ENCODE measurements at regions not wholly inside any gene's neighbourhood (a gene's known extent, or its start where the extent isn't known, plus 50 kb on each side); places are given as distances from the start of the nearest gene placed in this dataset.

GRCh38 chr4:30821275-30821674, 101.1 kb downstream of the PCDH7 start:
- intact Hi-C loops (cut with DNase I), result no loop called here
- no peaks in the 10 kb centered on the region for H3K4me1 ChIP-seq
- H3K4me3 ChIP-seq, result no peak overlapping the region
- no peaks in the 10 kb centered on the region for H3K36me3 ChIP-seq
- ATAC-seq (no peak), DNase-seq (no peak)
- H3K9me3 ChIP-seq, result no peaks in the 10 kb centered on the region
- no peaks in the 10 kb centered on the region for H3K27me3 ChIP-seq
- TF ChIP-seq CTCF (IDR thresholded peaks at IDR 0.05), result no peak
- H3K27ac ChIP-seq, result no peak overlapping the region

- Histone ChIP-seq H3K27me3 (no peaks in the 10 kb centered on the region), H3K4me3 (no peak overlapping the region), H3K27ac (no peak overlapping the region), H3K4me1 (no peaks in the 10 kb centered on the region), H3K36me3 (no peaks in the 10 kb centered on the region), H3K9me3 (no peaks in the 10 kb centered on the region)
- ATAC-seq, result no peak
- intact Hi-C loops (cut with DNase I), result no loop called here
- no peak for TF ChIP-seq CTCF (IDR thresholded peaks at IDR 0.05)
- DNase-seq, result no peak
These were observed 101.9 kb downstream of the PCDH7 start for GRCh38 chr4:30821859-30822612.

GRCh38 chr4:30822911-30823551, 102.9 kb downstream of the PCDH7 start:
- intact Hi-C loops (cut with DNase I), result no loop called here
- Histone ChIP-seq H3K4me3 (no peak overlapping the region), H3K4me1 (no peaks in the 10 kb centered on the region), H3K36me3 (no peaks in the 10 kb centered on the region), H3K27ac (no peak overlapping the region), H3K27me3 (no peaks in the 10 kb centered on the region), H3K9me3 (no peaks in the 10 kb centered on the region)
- TF ChIP-seq CTCF (IDR thresholded peaks at IDR 0.05), result no peak
- DNase-seq (no peak), ATAC-seq (no peak)

DNA sequence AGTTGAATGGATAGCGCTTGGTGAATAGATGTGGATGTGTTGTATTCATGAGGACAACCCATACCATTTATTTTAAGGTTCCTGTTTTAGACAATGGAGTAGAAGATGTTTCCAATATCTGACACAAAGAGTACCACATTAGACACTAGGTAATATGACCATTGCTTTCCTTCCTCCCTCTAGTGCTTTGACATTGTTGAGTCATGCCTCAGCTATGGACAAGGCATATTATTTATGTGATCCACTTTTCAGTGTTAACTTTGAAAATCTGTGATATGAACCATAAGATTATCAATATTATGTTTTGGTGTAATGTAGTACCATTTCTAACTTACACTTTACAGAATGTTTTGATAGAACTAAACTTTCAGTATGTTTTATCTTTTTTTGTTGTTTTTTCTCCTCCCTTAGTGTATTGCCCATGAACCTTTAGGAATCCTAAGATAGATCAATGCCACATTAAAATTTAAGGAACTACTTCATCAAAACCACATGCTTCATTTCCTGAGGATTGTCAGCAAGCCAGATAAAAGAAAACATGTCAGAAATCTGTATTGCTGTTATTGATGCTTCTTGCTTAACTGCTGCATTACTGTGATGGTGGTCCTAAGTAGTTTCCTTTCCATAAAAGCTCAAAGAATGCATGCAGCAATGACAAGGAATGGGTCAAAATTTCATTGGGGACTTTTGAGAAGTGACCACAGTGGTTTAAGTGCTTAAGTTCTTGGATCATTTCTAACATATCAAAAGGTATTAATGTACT, 105.0 kb downstream of the PCDH7 start:
- TF ChIP-seq CTCF (IDR thresholded peaks at IDR 0.05), result no peak
- H3K27me3 ChIP-seq, result no peaks in the 10 kb centered on the region
- intact Hi-C loops (cut with DNase I), result no loop called here
- DNase-seq (no peak), ATAC-seq (no peak)
- H3K27ac ChIP-seq, result no peak overlapping the region
- H3K9me3 ChIP-seq, result no peaks in the 10 kb centered on the region
- H3K4me3 ChIP-seq, result no peak overlapping the region
- H3K36me3 ChIP-seq, result no peaks in the 10 kb centered on the region
- H3K4me1 ChIP-seq, result no peaks in the 10 kb centered on the region

- Histone ChIP-seq H3K36me3 (no peaks in the 10 kb centered on the region), H3K4me3 (no peak overlapping the region), H3K27me3 (no peaks in the 10 kb centered on the region), H3K9me3 (no peaks in the 10 kb centered on the region), H3K4me1 (no peaks in the 10 kb centered on the region), H3K27ac (no peak overlapping the region)
- no peak for DNase-seq
- intact Hi-C loops (cut with DNase I), result no loop called here
- no peak for TF ChIP-seq CTCF (IDR thresholded peaks at IDR 0.05)
- ATAC-seq, result no peak
These were observed 108.2 kb downstream of the PCDH7 start for GRCh38 chr4:30828264-30828926.
